OCI-LY1 (cell line): ENCODE measurements at regions not wholly inside any gene's neighbourhood (a gene's known extent, or its start where the extent isn't known, plus 50 kb on each side); places are given as distances from the start of the nearest gene placed in this dataset.

Experiments
- H2AFZ ChIP-seq: fragments of 200-600 bp; sonication (generic), shearing (Covaris generic); 2 replicates; pipeline ENCODE4 v1.6.0; 2014; ENCODE audit warnings: antibody characterized with exemption, mild to moderate bottlenecking, low read length
- H3F3A ChIP-seq: fragments of 200-600 bp; sonication (generic), shearing (Covaris generic); 2 replicates; pipeline ENCODE4 v1.6.0; 2014; ENCODE audit warnings: mild to moderate bottlenecking, antibody characterized with exemption, low read length, moderate library complexity; ENCODE audit not compliant: insufficient read depth
- H3K27ac ChIP-seq: fragments of 200-600 bp; sonication (generic); 2 replicates; pipeline ENCODE4 v1.5.1; 2014; ENCODE audit warnings: low read length, mixed run types, mild to moderate bottlenecking, low read depth; ENCODE audit not compliant: poor library complexity, severe bottlenecking
- H3K27me3 ChIP-seq: fragments of 200-600 bp; sonication (generic); 2 replicates; pipeline ENCODE4 v1.6.0; 2014; ENCODE audit warnings: antibody characterized with exemption, mild to moderate bottlenecking, low read length, moderate library complexity; ENCODE audit not compliant: insufficient read depth
- H3K36me3 ChIP-seq: fragments of 200-600 bp; sonication (generic); 2 replicates; pipeline ENCODE4 v1.6.1; 2014; ENCODE audit warnings: mild to moderate bottlenecking, antibody characterized with exemption, low read length, moderate library complexity, mixed read lengths; ENCODE audit not compliant: insufficient read depth
- H3K4me1 ChIP-seq: fragments of 200-600 bp; sonication (generic); 2 replicates; pipeline ENCODE4 v1.5.1; 2014; ENCODE audit warnings: mild to moderate bottlenecking, low read length, moderate library complexity; ENCODE audit not compliant: insufficient read depth, severe bottlenecking
- H3K4me2 ChIP-seq: fragments of 200-600 bp; sonication (generic), shearing (Covaris generic); 2 replicates; pipeline ENCODE4 v1.6.1; 2014; ENCODE audit warnings: low read length
- H3K4me3 ChIP-seq: fragments of 200-600 bp; sonication (generic); 2 replicates; pipeline ENCODE4 v1.5.1; 2014; ENCODE audit warnings: low read length, low read depth, mild to moderate bottlenecking, mixed read lengths; ENCODE audit not compliant: poor library complexity, severe bottlenecking
- H3K79me2 ChIP-seq: fragments of 200-600 bp; shearing (Covaris generic); 2 replicates; pipeline ENCODE4 v1.6.1; 2016; ENCODE audit warnings: mixed run types, low read length, mixed read lengths; ENCODE audit not compliant: insufficient read depth
- H3K9ac ChIP-seq: fragments of 200-600 bp; sonication (generic), shearing (Covaris generic); 2 replicates; pipeline ENCODE4 v1.6.1; 2014; ENCODE audit warnings: mild to moderate bottlenecking, low read length, mixed read lengths
- H3K9me2 ChIP-seq: fragments of 200-600 bp; sonication (generic), shearing (Covaris generic); 2 replicates; pipeline ENCODE4 v1.6.1; 2014; ENCODE audit warnings: low read depth, mild to moderate bottlenecking, low read length, mixed read lengths
- H3K9me3 ChIP-seq: fragments of 200-600 bp; shearing (Covaris generic); 2 replicates; pipeline ENCODE4 v1.6.1; 2014; ENCODE audit warnings: low read length, mixed read lengths
- H4K20me1 ChIP-seq: fragments of 200-600 bp; sonication (generic), shearing (Covaris generic); 2 replicates; pipeline ENCODE4 v1.6.0; 2016; ENCODE audit warnings: mild to moderate bottlenecking, low read length; ENCODE audit not compliant: insufficient read depth
- EZH2 ChIP-seq: fragments of 200-600 bp; sonication (generic), shearing (Covaris generic); IDR thresholded peaks from 2 replicates; pipeline ENCODE4 v1.8.0; 2017; ENCODE audit warnings: borderline replicate concordance, mixed run types, mild to moderate bottlenecking, antibody characterized with exemption, low read length, moderate library complexity, mixed read lengths
- TF ChIP-seq, protein P1 (sequence below): fragments of 200-600 bp; sonication (generic), shearing (Covaris generic); IDR thresholded peaks from 2 replicates; pipeline ENCODE4 v1.5.1; 2017; ENCODE audit warnings: mild to moderate bottlenecking, antibody characterized with exemption, low read length, moderate library complexity, mixed read lengths

DNA sequence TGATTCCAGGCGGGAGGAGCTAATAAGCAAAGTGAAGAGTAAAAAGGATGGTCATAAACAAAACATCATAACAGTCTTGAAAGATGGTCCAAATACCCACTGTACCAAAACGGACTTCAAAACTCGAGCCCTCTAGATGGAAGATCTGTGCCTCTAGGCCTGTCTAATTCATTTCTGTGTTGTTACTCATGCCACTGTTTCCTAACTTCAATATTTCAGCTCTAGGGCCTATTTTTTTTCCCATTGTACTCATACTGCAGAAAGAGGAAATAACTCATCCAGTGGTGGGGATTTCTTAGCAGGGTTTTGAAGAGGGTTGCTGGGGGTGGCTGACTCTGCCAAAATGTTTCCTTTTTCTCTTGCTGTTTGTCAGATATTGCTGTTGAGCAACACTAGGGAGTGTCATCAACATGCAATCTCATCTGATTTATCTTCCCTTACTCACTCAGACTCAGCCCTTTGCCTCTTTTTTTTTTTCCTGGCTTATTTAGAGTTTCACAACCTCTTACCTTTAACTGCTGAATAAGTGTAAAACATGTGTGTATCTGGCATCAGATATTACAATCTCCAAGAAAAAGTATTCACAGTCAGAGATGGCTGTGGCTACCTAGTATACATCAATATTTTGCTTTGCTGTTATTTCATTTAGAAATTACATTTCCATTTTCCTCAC is 189.6 kb downstream of the DUSP6 start:
- Histone ChIP-seq H3K27ac (no peak overlapping the region), H3K9me3 (no peaks in the 10 kb centered on the region), H3K9ac (no peak overlapping the region)

DNA sequence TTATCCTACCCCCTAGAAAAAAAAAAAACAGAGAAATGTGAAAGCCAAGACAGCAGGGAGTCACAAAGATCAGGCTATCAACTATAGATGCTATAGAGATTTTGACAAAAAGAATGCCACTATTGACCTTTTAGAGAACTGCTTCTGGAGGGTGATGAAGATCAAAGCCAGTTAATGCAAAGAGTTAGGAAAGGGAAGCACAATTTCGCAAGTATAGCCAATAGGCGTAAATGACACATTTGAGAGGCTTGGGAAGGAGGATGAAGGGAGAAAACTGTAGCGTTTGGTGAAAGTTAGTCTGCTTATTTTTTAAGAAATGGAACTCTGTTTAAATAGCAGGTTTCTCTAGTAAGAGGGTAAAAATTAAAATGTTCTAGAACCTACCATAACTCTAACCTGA is 190.7 kb downstream of the DUSP6 start:
- Histone ChIP-seq H3K27me3 (no peaks in the 10 kb centered on the region), H3K27ac (no peak overlapping the region), H3K9me2 (no peaks in the 10 kb centered on the region), H3K79me2 (no peaks in the 10 kb centered on the region), H3K4me1 (no peaks in the 10 kb centered on the region), H3K36me3 (no peaks in the 10 kb centered on the region), H3K9ac (no peak overlapping the region), H4K20me1 (no peaks in the 10 kb centered on the region), H3K4me2 (no peak overlapping the region), H2AFZ (no peak overlapping the region), H3F3A (no peaks in the 10 kb centered on the region), H3K9me3 (no peaks in the 10 kb centered on the region), H3K4me3 (no peak overlapping the region)
- TF ChIP-seq, protein P1, sequence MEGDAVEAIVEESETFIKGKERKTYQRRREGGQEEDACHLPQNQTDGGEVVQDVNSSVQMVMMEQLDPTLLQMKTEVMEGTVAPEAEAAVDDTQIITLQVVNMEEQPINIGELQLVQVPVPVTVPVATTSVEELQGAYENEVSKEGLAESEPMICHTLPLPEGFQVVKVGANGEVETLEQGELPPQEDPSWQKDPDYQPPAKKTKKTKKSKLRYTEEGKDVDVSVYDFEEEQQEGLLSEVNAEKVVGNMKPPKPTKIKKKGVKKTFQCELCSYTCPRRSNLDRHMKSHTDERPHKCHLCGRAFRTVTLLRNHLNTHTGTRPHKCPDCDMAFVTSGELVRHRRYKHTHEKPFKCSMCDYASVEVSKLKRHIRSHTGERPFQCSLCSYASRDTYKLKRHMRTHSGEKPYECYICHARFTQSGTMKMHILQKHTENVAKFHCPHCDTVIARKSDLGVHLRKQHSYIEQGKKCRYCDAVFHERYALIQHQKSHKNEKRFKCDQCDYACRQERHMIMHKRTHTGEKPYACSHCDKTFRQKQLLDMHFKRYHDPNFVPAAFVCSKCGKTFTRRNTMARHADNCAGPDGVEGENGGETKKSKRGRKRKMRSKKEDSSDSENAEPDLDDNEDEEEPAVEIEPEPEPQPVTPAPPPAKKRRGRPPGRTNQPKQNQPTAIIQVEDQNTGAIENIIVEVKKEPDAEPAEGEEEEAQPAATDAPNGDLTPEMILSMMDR, result no peak
- no peak for TF ChIP-seq EZH2

More for the DNA sequence above, 189.6 kb downstream of the DUSP6 start:
- Histone ChIP-seq H3K4me1 (no peaks in the 10 kb centered on the region), H3K9me2 (no peaks in the 10 kb centered on the region), H2AFZ (no peak overlapping the region), H3K79me2 (no peaks in the 10 kb centered on the region), H3K4me3 (no peak overlapping the region), H3K27me3 (no peaks in the 10 kb centered on the region), H3K4me2 (no peak overlapping the region), H3F3A (no peaks in the 10 kb centered on the region), H3K36me3 (no peaks in the 10 kb centered on the region), H4K20me1 (no peaks in the 10 kb centered on the region)
- TF ChIP-seq EZH2, result no peak

DNA sequence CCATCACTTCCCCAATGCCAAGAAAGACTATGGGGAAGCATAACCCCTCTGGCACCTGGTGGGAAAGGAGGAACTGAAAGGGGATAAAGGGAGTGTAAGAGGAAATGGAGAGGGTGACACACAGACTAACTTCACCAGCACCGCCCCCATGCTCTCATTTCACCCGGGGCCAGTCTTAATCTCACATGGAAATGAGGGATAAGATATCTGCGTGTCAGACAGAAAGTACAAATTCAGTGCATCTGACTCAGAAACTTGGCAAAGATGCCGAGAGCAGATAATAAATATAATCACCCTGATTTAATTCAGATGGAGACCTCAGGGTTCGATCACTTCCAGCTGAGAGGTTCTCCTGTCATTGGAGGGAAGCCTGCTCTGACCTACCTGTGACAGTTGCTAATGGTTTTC is 191.6 kb downstream of the DUSP6 start:
- H3K9me3 ChIP-seq, result no peaks in the 10 kb centered on the region
- TF ChIP-seq, protein P1, result no peak
- no peak for TF ChIP-seq EZH2
- no peak overlapping the region for H3K9ac ChIP-seq
- no peaks in the 10 kb centered on the region for H3K79me2 ChIP-seq
- no peak overlapping the region for H2AFZ ChIP-seq
- H3K4me2 ChIP-seq, result no peak overlapping the region
- H3K27me3 ChIP-seq, result no peaks in the 10 kb centered on the region
- H3F3A ChIP-seq, result no peaks in the 10 kb centered on the region
- no peaks in the 10 kb centered on the region for H3K36me3 ChIP-seq
- H3K27ac ChIP-seq, result no peak overlapping the region
- H3K4me1 ChIP-seq, result no peaks in the 10 kb centered on the region
- H3K4me3 ChIP-seq, result no peak overlapping the region
- no peaks in the 10 kb centered on the region for H3K9me2 ChIP-seq
- no peaks in the 10 kb centered on the region for H4K20me1 ChIP-seq

DNA sequence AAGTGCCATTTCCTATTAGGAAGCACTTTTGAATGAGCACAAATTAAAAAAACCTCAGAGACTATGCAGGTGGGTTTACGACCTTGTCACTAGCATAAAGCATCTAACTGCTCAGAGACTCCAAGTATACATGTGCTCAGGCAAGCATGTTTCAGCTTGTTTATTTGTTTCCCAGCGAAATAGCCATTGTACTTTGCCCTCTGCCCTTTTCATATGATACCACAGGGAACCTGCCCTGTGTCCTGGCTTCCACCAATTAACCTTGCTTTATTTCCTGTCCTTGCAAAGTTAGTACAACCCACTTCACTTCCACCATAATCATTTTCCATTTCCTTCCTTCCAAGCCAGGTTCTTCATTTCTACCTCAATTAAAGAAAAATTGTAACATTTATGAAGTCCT is 194.9 kb downstream of the DUSP6 start:
- H3F3A ChIP-seq, result no peaks in the 10 kb centered on the region
- H2AFZ ChIP-seq, result no peak overlapping the region
- H3K9me3 ChIP-seq, result no peaks in the 10 kb centered on the region
- no peaks in the 10 kb centered on the region for H3K79me2 ChIP-seq
- TF ChIP-seq, protein P1, result no peak
- TF ChIP-seq EZH2, result no peak
- no peak overlapping the region for H3K9ac ChIP-seq
- no peaks in the 10 kb centered on the region for H3K36me3 ChIP-seq
- H3K27ac ChIP-seq, result no peak overlapping the region
- no peak overlapping the region for H3K4me3 ChIP-seq
- H3K4me2 ChIP-seq, result no peak overlapping the region
- no peaks in the 10 kb centered on the region for H3K9me2 ChIP-seq
- H4K20me1 ChIP-seq, result no peaks in the 10 kb centered on the region
- H3K4me1 ChIP-seq, result no peaks in the 10 kb centered on the region
- no peaks in the 10 kb centered on the region for H3K27me3 ChIP-seq
